SK-N-SH (cell line): ENCODE measurements at regions not wholly inside any gene's neighbourhood (a gene's known extent, or its start where the extent isn't known, plus 50 kb on each side); places are given as distances from the start of the nearest gene placed in this dataset.
A peak's percentile ranks its signal among the peaks of the same experiment; 100 is the strongest.

Experiments used
- CTCF ChIA-PET: fragments of 300-600, 350-600 bp; formaldehyde crosslinking; extraction: SDS; loops from one replicate; lab custom pipeline; 2021; lab: Yijun Ruan, JAX
- POLR2A ChIA-PET: fragments of 350-600 bp; sonication (Branson Sonifier 250); formaldehyde crosslinking; extraction: SDS; loops from one replicate; lab custom pipeline; 2020; ENCODE audit warnings: antibody characterized with exemption, inconsistent platforms; lab: Yijun Ruan, JAX
- DNase-seq: peaks from one replicate; pipeline ENCODE4 v3.0.0; 2012
- H2AFZ ChIP-seq: fragments of 200-600 bp; sonication (generic); 2 replicates; pipeline ENCODE4 v1.8.1; 2016; ENCODE audit warnings: antibody characterized with exemption, mild to moderate bottlenecking, low read depth
- H3F3A ChIP-seq: fragments of 200-600 bp; sonication (generic); replicated peaks from 2 replicates; pipeline ENCODE3; 2016; ENCODE audit warnings: antibody characterized with exemption, mild to moderate bottlenecking; ENCODE audit not compliant: insufficient read depth
- H3K27ac ChIP-seq, 2 experiments: fragments of 200-500 bp in 1 of 2; fragments of 200-600 bp in 1 of 2; sonication (Bioruptor generic) in 1 of 2; sonication (generic), shearing (Covaris generic) in 1 of 2; 2 replicates each; pipeline versions ENCODE4 v1.5.1 to v1.6.1; 2014 to 2016; ENCODE audit warnings: low read depth in 2 of 2, inconsistent platforms in 1 of 2, low read length in 1 of 2, mild to moderate bottlenecking in 1 of 2, mixed read lengths in 1 of 2
- H3K27me3 ChIP-seq: fragments of 200-600 bp; sonication (generic), shearing (Covaris generic); 2 replicates; pipeline ENCODE4 v1.6.1; 2016; ENCODE audit warnings: mixed run types; ENCODE audit not compliant: insufficient read depth
- H3K36me3 ChIP-seq, 2 experiments: fragments of 200-500 bp in 1 of 2; fragments of 200-600 bp in 1 of 2; sonication (Bioruptor generic) in 1 of 2; sonication (generic) in 1 of 2; replicated peaks in 1 of 2; 2 replicates each; pipeline versions ENCODE3 to v1.5.1; 2014 to 2016; ENCODE audit warnings: low read length in 1 of 2, mild to moderate bottlenecking in 1 of 2; ENCODE audit not compliant: insufficient read depth in 2 of 2, control insufficient read depth in 1 of 2
- H3K4me1 ChIP-seq, 2 experiments: fragments of 200-500 bp in 1 of 2; fragments of 200-600 bp in 1 of 2; sonication (Bioruptor generic) in 1 of 2; sonication (generic), shearing (Covaris generic) in 1 of 2; 2 replicates each; pipeline versions ENCODE4 v1.5.1 to v1.6.1; 2014 to 2016; ENCODE audit warnings: low read depth in 1 of 2, low read length in 1 of 2, mixed run types in 1 of 2; ENCODE audit not compliant: insufficient read depth in 2 of 2, control insufficient read depth in 1 of 2
- H3K4me2 ChIP-seq: fragments of 200-600 bp; sonication (generic), shearing (Covaris generic); 2 replicates; pipeline ENCODE4 v1.6.1; 2017; ENCODE audit warnings: mixed run types
- H3K4me3 ChIP-seq, 2 experiments: fragments of 200-500 bp in 1 of 2; fragments of 200-600 bp in 1 of 2; sonication (Bioruptor generic) in 1 of 2; sonication (generic), shearing (Covaris generic) in 1 of 2; 2 replicates each; pipeline versions ENCODE4 v1.5.1 to v1.8.1; 2014 to 2016; ENCODE audit warnings: low read depth in 2 of 2, inconsistent platforms in 1 of 2, low read length in 1 of 2, mild to moderate bottlenecking in 1 of 2, mixed read lengths in 1 of 2, moderate library complexity in 1 of 2
- H3K79me2 ChIP-seq: fragments of 200-600 bp; sonication (generic); 2 replicates; pipeline ENCODE4 v1.8.1; 2017; ENCODE audit warnings: mild to moderate bottlenecking; ENCODE audit not compliant: insufficient read depth
- H3K9ac ChIP-seq: fragments of 200-600 bp; sonication (generic); 2 replicates; pipeline ENCODE4 v1.6.1; 2017; ENCODE audit warnings: mixed run types
- H3K9me2 ChIP-seq: fragments of 200-600 bp; sonication (generic); 2 replicates; pipeline ENCODE4 v1.6.1; 2017; ENCODE audit warnings: mixed run types
- H3K9me3 ChIP-seq: fragments of 200-600 bp; sonication (generic); 2 replicates; pipeline ENCODE4 v1.6.1; 2017; ENCODE audit warnings: mixed run types, mild to moderate bottlenecking, moderate library complexity
- H4K20me1 ChIP-seq: fragments of 200-600 bp; sonication (generic); 2 replicates; pipeline ENCODE4 v1.6.1; 2017; ENCODE audit warnings: mild to moderate bottlenecking, mixed run types; ENCODE audit not compliant: insufficient read depth
- CHD2 ChIP-seq: fragments of 150-350 bp; IDR thresholded peaks from 2 replicates; pipeline ENCODE4 v1.6.1; 2018; ENCODE audit warnings: low read length; ENCODE audit not compliant: partially characterized antibody
- EP300 ChIP-seq, 2 experiments: IDR thresholded peaks; 2 replicates each; pipeline versions ENCODE4 v1.4.0 to v1.6.1; 2012; ENCODE audit warnings: borderline replicate concordance in 1 of 2, low read depth in 1 of 2, low read length in 1 of 2
- EZH2phosphoT487 ChIP-seq: fragments of 200-600 bp; sonication (generic); IDR thresholded peaks from 2 replicates; pipeline ENCODE4 v1.6.1; 2017; ENCODE audit warnings: low read depth, mixed run types, mild to moderate bottlenecking, antibody characterized with exemption, moderate library complexity, borderline replicate concordance
- FOXJ3 ChIP-seq: sonication (generic); formaldehyde crosslinking; IDR thresholded peaks from 2 replicates; pipeline ENCODE4 v1.5.1; 2020; ENCODE audit warnings: mild to moderate bottlenecking, missing genetic modification reagents
- FOXM1 ChIP-seq: IDR thresholded peaks from 2 replicates; pipeline ENCODE4 v1.4.0; 2012; ENCODE audit warnings: low read depth, mild to moderate bottlenecking
- GABPA ChIP-seq: IDR thresholded peaks from 2 replicates; pipeline ENCODE4 v1.4.0; 2012; ENCODE audit warnings: low read depth, mild to moderate bottlenecking
- GATA2 ChIP-seq: sonication (generic); formaldehyde crosslinking; IDR thresholded peaks from 2 replicates; pipeline ENCODE4 v1.5.0; 2020; ENCODE audit warnings: mild to moderate bottlenecking, missing genetic modification reagents
- JUND ChIP-seq: IDR thresholded peaks from 2 replicates; pipeline ENCODE4 v1.4.0; 2012
- MXI1 ChIP-seq: IDR thresholded peaks from 2 replicates; pipeline ENCODE4 v1.6.1; 2012; ENCODE audit warnings: mild to moderate bottlenecking, low read depth, low read length, improper control_type of control experiment
- NFIC ChIP-seq: IDR thresholded peaks from 2 replicates; pipeline ENCODE4 v1.4.0; 2012; ENCODE audit warnings: borderline replicate concordance
- NRF1 ChIP-seq: IDR thresholded peaks from 2 replicates; pipeline ENCODE4 v1.6.1; 2012; ENCODE audit warnings: low read depth, mild to moderate bottlenecking, low read length
- PBX3 ChIP-seq: IDR thresholded peaks from 2 replicates; pipeline ENCODE4; 2012
- POLR2AphosphoS5 ChIP-seq: IDR thresholded peaks from 2 replicates; pipeline ENCODE4 v1.6.1; 2012; ENCODE audit warnings: low read depth, low read length
- RAD21 ChIP-seq: IDR thresholded peaks from 2 replicates; pipeline ENCODE4 v1.6.1; 2012; ENCODE audit warnings: mild to moderate bottlenecking, low read length
- RCOR1 ChIP-seq: fragments of 150-350 bp; IDR thresholded peaks from 2 replicates; pipeline ENCODE4 v1.6.1; 2017; ENCODE audit warnings: antibody characterized with exemption, low read length
- TCF12 ChIP-seq: IDR thresholded peaks from 2 replicates; pipeline ENCODE4 v1.4.0; 2012
- USF1 ChIP-seq: IDR thresholded peaks from 2 replicates; pipeline ENCODE4 v1.4.0; 2012; ENCODE audit warnings: low read depth, borderline replicate concordance
- WGBS: methylation state at CpG from one replicate; pipeline ENCODE4 v1.1.6; 2017; ENCODE audit warnings: low lambda C conversion rate; 5-methylcytosine and 5-hydroxymethylcytosine counted together
- TF ChIP-seq, protein P1 (sequence below): IDR thresholded peaks from 2 replicates; pipeline ENCODE4 v1.4.0; 2012; ENCODE audit warnings: low read depth
- TF ChIP-seq, protein P2 (sequence below): fragments of 150-350 bp; IDR thresholded peaks from 2 replicates; pipeline ENCODE4 v1.6.1; 2017; ENCODE audit warnings: antibody characterized with exemption, low read length, low read depth, borderline replicate concordance
- TF ChIP-seq, protein P3 (sequence below): IDR thresholded peaks from 2 replicates; pipeline ENCODE4 v1.4.0; 2012; ENCODE audit warnings: low read depth, borderline replicate concordance

DNA sequence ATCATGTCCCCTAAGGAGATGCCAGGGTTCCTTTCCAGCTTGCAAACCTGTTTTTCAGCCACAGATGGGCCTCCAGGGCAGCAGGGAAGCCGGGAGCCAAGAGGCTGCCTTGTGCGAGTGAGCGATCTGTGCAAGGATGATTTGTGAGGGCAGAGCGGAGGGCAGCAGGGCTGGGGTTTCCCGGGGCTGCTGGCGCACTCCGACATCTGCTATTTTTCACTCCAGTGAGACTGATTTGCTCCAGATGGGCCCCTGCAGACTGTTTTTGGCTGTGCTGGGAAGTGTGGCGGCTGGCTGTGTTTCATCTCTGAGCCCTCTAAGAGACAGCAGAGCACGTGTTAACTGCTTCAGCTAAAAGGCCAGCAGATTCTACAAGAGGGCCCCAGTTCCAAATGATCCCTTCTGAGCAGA is 466.2 kb downstream of the TYW1 start:
- Histone ChIP-seq H3K9ac (no peak overlapping the region), H3F3A (no peaks in the 10 kb centered on the region), H2AFZ (no peak overlapping the region), H3K79me2 (no peaks in the 10 kb centered on the region), H3K9me2 (no peaks in the 10 kb centered on the region), H3K4me3 (no peak overlapping the region), H3K9me3 (no peaks in the 10 kb centered on the region), H3K4me1 (peaks cover 0 to 21% of the 10 kb centered on the region in 2 experiments; a peak in 2 of 4 replicates), H3K27ac (peak overlapping the region in 1 of 2 experiments; percentile 97; a peak in 2 of 4 replicates), H3K36me3 (no peaks in the 10 kb centered on the region), H4K20me1 (no peaks in the 10 kb centered on the region), H3K4me2 (no peak overlapping the region), H3K27me3 (no peaks in the 10 kb centered on the region)
- ChIA-PET POLR2A (interaction anchor here (0.6 to 1.5 kb wide), 5 partner anchors 9 to 702 kb away, joined by 3 to 8 read pairs (median 4); no protein-coding TSS in a partner anchor), CTCF (interaction anchor here (0.9 to 4.7 kb wide), 9 partner anchors 9 to 156 kb away, joined by 3 to 23 read pairs (median 4); no protein-coding TSS in a partner anchor)
- WGBS = 4% methylated on average over 9 of the region's 9 CpGs
- DNase-seq = peak; percentile 88
- no peak for TF ChIP-seq GABPA
- TF ChIP-seq MXI1 = peak; percentile 99
- TF ChIP-seq EP300 (IDR thresholded peaks at IDR 0.05; ENCODE audit: borderline replicate concordance in 1 of 2, low read depth in 1 of 2, low read length in 1 of 2) = peak in 1 of 2 experiments; percentile 97; a peak in 2 of 4 replicates
- TF ChIP-seq FOXJ3 (CRISPR knock-in tag) = peak; percentile 94
- TF ChIP-seq NRF1 = no peak
- TF ChIP-seq RCOR1 = peak; percentile 97
- TF ChIP-seq PBX3 = peak; percentile 48
- no peak for TF ChIP-seq USF1
- peak; percentile 43; the same call in 1 of the 2 replicates for TF ChIP-seq RAD21
- TF ChIP-seq GATA2 = peak; percentile 90
- TF ChIP-seq TCF12 = peak; percentile 84
- TF ChIP-seq CHD2 = peak; percentile 91
- peak; percentile 71 for TF ChIP-seq POLR2AphosphoS5

- TF ChIP-seq NRF1 = no peak
- no peak for TF ChIP-seq EP300 (IDR thresholded peaks at IDR 0.05; ENCODE audit: borderline replicate concordance in 1 of 2, low read depth in 1 of 2, low read length in 1 of 2)
- TF ChIP-seq EZH2phosphoT487 = no peak
- no peak for TF ChIP-seq USF1
- TF ChIP-seq JUND = no peak
- TF ChIP-seq, protein P1, sequence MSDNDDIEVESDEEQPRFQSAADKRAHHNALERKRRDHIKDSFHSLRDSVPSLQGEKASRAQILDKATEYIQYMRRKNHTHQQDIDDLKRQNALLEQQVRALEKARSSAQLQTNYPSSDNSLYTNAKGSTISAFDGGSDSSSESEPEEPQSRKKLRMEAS = no peak
- TF ChIP-seq, protein P2, sequence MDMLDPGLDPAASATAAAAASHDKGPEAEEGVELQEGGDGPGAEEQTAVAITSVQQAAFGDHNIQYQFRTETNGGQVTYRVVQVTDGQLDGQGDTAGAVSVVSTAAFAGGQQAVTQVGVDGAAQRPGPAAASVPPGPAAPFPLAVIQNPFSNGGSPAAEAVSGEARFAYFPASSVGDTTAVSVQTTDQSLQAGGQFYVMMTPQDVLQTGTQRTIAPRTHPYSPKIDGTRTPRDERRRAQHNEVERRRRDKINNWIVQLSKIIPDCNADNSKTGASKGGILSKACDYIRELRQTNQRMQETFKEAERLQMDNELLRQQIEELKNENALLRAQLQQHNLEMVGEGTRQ = no peak
- no peak for TF ChIP-seq FOXJ3 (CRISPR knock-in tag)
- TF ChIP-seq FOXM1 = no peak
- TF ChIP-seq, protein P3, sequence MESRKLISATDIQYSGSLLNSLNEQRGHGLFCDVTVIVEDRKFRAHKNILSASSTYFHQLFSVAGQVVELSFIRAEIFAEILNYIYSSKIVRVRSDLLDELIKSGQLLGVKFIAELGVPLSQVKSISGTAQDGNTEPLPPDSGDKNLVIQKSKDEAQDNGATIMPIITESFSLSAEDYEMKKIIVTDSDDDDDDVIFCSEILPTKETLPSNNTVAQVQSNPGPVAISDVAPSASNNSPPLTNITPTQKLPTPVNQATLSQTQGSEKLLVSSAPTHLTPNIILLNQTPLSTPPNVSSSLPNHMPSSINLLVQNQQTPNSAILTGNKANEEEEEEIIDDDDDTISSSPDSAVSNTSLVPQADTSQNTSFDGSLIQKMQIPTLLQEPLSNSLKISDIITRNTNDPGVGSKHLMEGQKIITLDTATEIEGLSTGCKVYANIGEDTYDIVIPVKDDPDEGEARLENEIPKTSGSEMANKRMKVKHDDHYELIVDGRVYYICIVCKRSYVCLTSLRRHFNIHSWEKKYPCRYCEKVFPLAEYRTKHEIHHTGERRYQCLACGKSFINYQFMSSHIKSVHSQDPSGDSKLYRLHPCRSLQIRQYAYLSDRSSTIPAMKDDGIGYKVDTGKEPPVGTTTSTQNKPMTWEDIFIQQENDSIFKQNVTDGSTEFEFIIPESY = no peak
- no peak for TF ChIP-seq GABPA
- TF ChIP-seq NFIC = no peak
Observed at GRCh38 chr7:67463316-67463715, 466.7 kb downstream of the TYW1 start.

More at GRCh38 chr7:67463316-67463715, 466.7 kb downstream of the TYW1 start:
- Histone ChIP-seq H3K9me3 (no peaks in the 10 kb centered on the region), H3K4me1 (peaks cover 0 to 21% of the 10 kb centered on the region in 2 experiments; a peak in 2 of 4 replicates), H3F3A (no peaks in the 10 kb centered on the region), H3K9ac (no peak overlapping the region), H3K27me3 (no peaks in the 10 kb centered on the region), H3K9me2 (no peaks in the 10 kb centered on the region), H3K79me2 (no peaks in the 10 kb centered on the region), H3K27ac (peak overlapping the region in 1 of 2 experiments; percentile 97; a peak in 2 of 4 replicates), H4K20me1 (no peaks in the 10 kb centered on the region), H3K4me3 (no peak overlapping the region), H2AFZ (no peak overlapping the region), H3K36me3 (no peaks in the 10 kb centered on the region), H3K4me2 (no peak overlapping the region)
- no peak for DNase-seq
- WGBS = 26% methylated on average over 1 of the region's 1 CpG
- ChIA-PET CTCF (interaction anchor here (0.9 to 4.7 kb wide), 11 partner anchors 10 to 162 kb away, joined by 3 to 23 read pairs (median 4); no protein-coding TSS in a partner anchor), POLR2A (interaction anchor here (0.6 to 1.5 kb wide), 4 partner anchors 9 to 67 kb away, joined by 3 to 8 read pairs (median 4); no protein-coding TSS in a partner anchor)
